ENCODE measurements at regions not wholly inside any gene's neighbourhood (a gene's known extent, or its start where the extent isn't known, plus 50 kb on each side); places are given as distances from the start of the nearest gene placed in this dataset.

- Histone ChIP-seq H3K27me3 (no peaks in the 10 kb centered on the region), H3K4me1 (no peaks in the 10 kb centered on the region), H3K36me3 (no peaks in the 10 kb centered on the region), H3K27ac (no peak overlapping the region), H3K9me3 (no peaks in the 10 kb centered on the region), H3K4me3 (no peak overlapping the region)
- ATAC-seq (no peak), DNase-seq (no peak)
- intact Hi-C loops (cut with DNase I; ENCODE audit: low total_unique reads): no loop called here
- in situ Hi-C loops (cut with MboI; ENCODE audit: low sequenced_read_pairs in 4 of 4): no loop called here
- no peak for TF ChIP-seq CTCF (IDR thresholded peaks at IDR 0.05 in 4 of 5, conservative IDR thresholded peaks at IDR 0.05 in 1 of 5)
- no peak for TF ChIP-seq POLR2A (IDR thresholded peaks at IDR 0.05)
Observed at GRCh38 chr2:51120754-51121280, 88.9 kb upstream of the NRXN1 start.

- Histone ChIP-seq H3K36me3 (no peaks in the 10 kb centered on the region), H3K4me1 (no peaks in the 10 kb centered on the region), H3K27ac (no peak overlapping the region), H3K9me3 (no peaks in the 10 kb centered on the region), H3K27me3 (no peaks in the 10 kb centered on the region), H3K4me3 (no peak overlapping the region)
- ATAC-seq (no peak), DNase-seq (no peak)
- in situ Hi-C loops (cut with MboI; ENCODE audit: low sequenced_read_pairs in 4 of 4) (no loop called here), intact Hi-C loops (cut with DNase I; ENCODE audit: low total_unique reads) (no loop called here)
- TF ChIP-seq POLR2A (IDR thresholded peaks at IDR 0.05) (no peak), CTCF (IDR thresholded peaks at IDR 0.05 in 4 of 5, conservative IDR thresholded peaks at IDR 0.05 in 1 of 5) (no peak)
Observed at GRCh38 chr2:51111532-51111931, 79.6 kb upstream of the NRXN1 start.

- no peaks in the 10 kb centered on the region for H3K4me1 ChIP-seq
- no peaks in the 10 kb centered on the region for H3K9me3 ChIP-seq
- ATAC-seq (no peak), DNase-seq (no peak)
- no peak overlapping the region for H3K4me3 ChIP-seq
- no peaks in the 10 kb centered on the region for H3K27me3 ChIP-seq
- in situ Hi-C loops (cut with MboI; ENCODE audit: low sequenced_read_pairs in 4 of 4) (no loop called here), intact Hi-C loops (cut with DNase I; ENCODE audit: low total_unique reads) (no loop called here)
- TF ChIP-seq CTCF (IDR thresholded peaks at IDR 0.05 in 4 of 5, conservative IDR thresholded peaks at IDR 0.05 in 1 of 5) (no peak), POLR2A (IDR thresholded peaks at IDR 0.05) (no peak)
- H3K36me3 ChIP-seq: no peaks in the 10 kb centered on the region
- H3K27ac ChIP-seq: no peak overlapping the region
Observed at GRCh38 chr2:51108794-51109193, 76.9 kb upstream of the NRXN1 start.

- ATAC-seq: no peak
- in situ Hi-C loops (cut with MboI; ENCODE audit: low sequenced_read_pairs in 4 of 4) (no loop called here), intact Hi-C loops (cut with DNase I; ENCODE audit: low total_unique reads) (no loop called here)
- Histone ChIP-seq H3K9me3 (no peaks in the 10 kb centered on the region), H3K27ac (no peak overlapping the region), H3K4me3 (no peak overlapping the region), H3K4me1 (no peaks in the 10 kb centered on the region), H3K36me3 (no peaks in the 10 kb centered on the region), H3K27me3 (no peaks in the 10 kb centered on the region)
- TF ChIP-seq CTCF (IDR thresholded peaks at IDR 0.05 in 4 of 5, conservative IDR thresholded peaks at IDR 0.05 in 1 of 5) (no peak), POLR2A (IDR thresholded peaks at IDR 0.05) (no peak)
- DNase-seq: no peak
Observed at GRCh38 chr2:51107841-51108240, 75.9 kb upstream of the NRXN1 start.

GRCh38 chr2:51105811-51106210 lies 73.9 kb upstream of the NRXN1 start:
- Histone ChIP-seq H3K27ac (no peak overlapping the region), H3K4me3 (no peak overlapping the region), H3K9me3 (no peaks in the 10 kb centered on the region), H3K36me3 (no peaks in the 10 kb centered on the region), H3K27me3 (no peaks in the 10 kb centered on the region), H3K4me1 (no peaks in the 10 kb centered on the region)
- TF ChIP-seq POLR2A (IDR thresholded peaks at IDR 0.05) (no peak), CTCF (IDR thresholded peaks at IDR 0.05 in 4 of 5, conservative IDR thresholded peaks at IDR 0.05 in 1 of 5) (no peak)
- no peak for ATAC-seq
- in situ Hi-C loops (cut with MboI; ENCODE audit: low sequenced_read_pairs in 4 of 4): no loop called here
- DNase-seq: no peak
- intact Hi-C loops (cut with DNase I; ENCODE audit: low total_unique reads): no loop called here

All from gastrocnemius medialis (tissue), 4 donors.